ENCODE measurements at regions not wholly inside any gene's neighbourhood (a gene's known extent, or its start where the extent isn't known, plus 50 kb on each side); places are given as distances from the start of the nearest gene placed in this dataset.

GRCh38 chr15:66615846-66616245 lies 50.0 kb upstream of the LCTL start:
- no peak for DNase-seq (ENCODE audit: low spot score)
- Histone ChIP-seq H3K4me1 (ENCODE audit: insufficient read depth, poor library complexity, severe bottlenecking) (no peaks in the 10 kb centered on the region), H3K27me3 (ENCODE audit: insufficient read depth, poor library complexity, severe bottlenecking) (no peaks in the 10 kb centered on the region), H3K36me3 (ENCODE audit: low read depth) (no peaks in the 10 kb centered on the region), H3K9me3 (ENCODE audit: severe bottlenecking) (no peaks in the 10 kb centered on the region), H3K4me3 (ENCODE audit: severe bottlenecking) (no peak overlapping the region), H3K27ac (ENCODE audit: poor library complexity, severe bottlenecking) (no peak overlapping the region)
- TF ChIP-seq CTCF (IDR thresholded peaks at IDR 0.05; ENCODE audit: poor library complexity, severe bottlenecking), result no peak
- ATAC-seq (ENCODE audit: low read depth), result no peak

- no peak overlapping the region for H3K27ac ChIP-seq (ENCODE audit: poor library complexity, severe bottlenecking)
- no peaks in the 10 kb centered on the region for H3K9me3 ChIP-seq (ENCODE audit: severe bottlenecking)
- H3K36me3 ChIP-seq (ENCODE audit: low read depth), result no peaks in the 10 kb centered on the region
- H3K4me3 ChIP-seq (ENCODE audit: severe bottlenecking), result no peak overlapping the region
- TF ChIP-seq CTCF (IDR thresholded peaks at IDR 0.05; ENCODE audit: poor library complexity, severe bottlenecking), result no peak
- DNase-seq (ENCODE audit: low spot score), result no peak
- H3K27me3 ChIP-seq (ENCODE audit: insufficient read depth, poor library complexity, severe bottlenecking), result no peaks in the 10 kb centered on the region
- no peaks in the 10 kb centered on the region for H3K4me1 ChIP-seq (ENCODE audit: insufficient read depth, poor library complexity, severe bottlenecking)
- ATAC-seq (ENCODE audit: low read depth), result peak; percentile 53
These were observed 51.6 kb upstream of the LCTL start for GRCh38 chr15:66617137-66618090.

GRCh38 chr15:66619152-66619903 lies 53.5 kb upstream of the LCTL start:
- DNase-seq (ENCODE audit: low spot score), result no peak
- Histone ChIP-seq H3K27me3 (ENCODE audit: insufficient read depth, poor library complexity, severe bottlenecking) (no peaks in the 10 kb centered on the region), H3K4me1 (ENCODE audit: insufficient read depth, poor library complexity, severe bottlenecking) (no peaks in the 10 kb centered on the region), H3K36me3 (ENCODE audit: low read depth) (no peaks in the 10 kb centered on the region), H3K4me3 (ENCODE audit: severe bottlenecking) (no peak overlapping the region), H3K9me3 (ENCODE audit: severe bottlenecking) (no peaks in the 10 kb centered on the region), H3K27ac (ENCODE audit: poor library complexity, severe bottlenecking) (no peak overlapping the region)
- peak; percentile 99 for TF ChIP-seq CTCF (IDR thresholded peaks at IDR 0.05; ENCODE audit: poor library complexity, severe bottlenecking)
- peak; percentile 86 for ATAC-seq (ENCODE audit: low read depth)

- Histone ChIP-seq H3K27ac (ENCODE audit: poor library complexity, severe bottlenecking) (no peak overlapping the region), H3K4me3 (ENCODE audit: severe bottlenecking) (no peak overlapping the region), H3K27me3 (ENCODE audit: insufficient read depth, poor library complexity, severe bottlenecking) (no peaks in the 10 kb centered on the region), H3K9me3 (ENCODE audit: severe bottlenecking) (no peaks in the 10 kb centered on the region), H3K36me3 (ENCODE audit: low read depth) (no peaks in the 10 kb centered on the region), H3K4me1 (ENCODE audit: insufficient read depth, poor library complexity, severe bottlenecking) (no peaks in the 10 kb centered on the region)
- DNase-seq (ENCODE audit: low spot score) (no peak), ATAC-seq (ENCODE audit: low read depth) (no peak)
- TF ChIP-seq CTCF (IDR thresholded peaks at IDR 0.05; ENCODE audit: poor library complexity, severe bottlenecking), result no peak
These were observed 54.5 kb upstream of the LCTL start for GRCh38 chr15:66620341-66620740.

Data from RWPE2 (cell line).